GM23338 (cell line): ENCODE measurements at regions not wholly inside any gene's neighbourhood (a gene's known extent, or its start where the extent isn't known, plus 50 kb on each side); places are given as distances from the start of the nearest gene placed in this dataset.

Source experiments
- ATAC-seq: fragments of 200-7000 bp; cut with Tn5 transposase; 3 replicates; pipeline ENCODE4 v1.9.1; 2020
- DNase-seq: peaks from one replicate; pipeline ENCODE4 v3.0.0-alpha.2; 2015; ENCODE audit warnings: low spot score
- H2AFZ ChIP-seq: fragments of 200-600 bp; sonication (generic); 2 replicates; pipeline ENCODE4 v1.8.0; 2016; ENCODE audit warnings: antibody characterized with exemption, mild to moderate bottlenecking, moderate library complexity
- H3F3A ChIP-seq: fragments of 200-600 bp; sonication (generic); replicated peaks from 2 replicates; pipeline ENCODE4 v1.8.0; 2017; ENCODE audit warnings: antibody characterized with exemption, mixed run types, low read depth
- H3K27ac ChIP-seq: fragments of 200-600 bp; sonication (generic); 2 replicates; pipeline ENCODE4 v1.6.1; 2016; ENCODE audit warnings: low read depth
- H3K27me3 ChIP-seq: fragments of 200-600 bp; sonication (generic); 2 replicates; pipeline ENCODE4 v1.8.0; 2016; ENCODE audit warnings: mild to moderate bottlenecking, mixed run types, moderate library complexity; ENCODE audit not compliant: insufficient read depth
- H3K36me3 ChIP-seq: fragments of 200-600 bp; sonication (generic); 2 replicates; pipeline ENCODE4 v1.8.0; 2016; ENCODE audit warnings: mild to moderate bottlenecking; ENCODE audit not compliant: insufficient read depth
- H3K4me1 ChIP-seq: fragments of 200-600 bp; sonication (generic); 2 replicates; pipeline ENCODE4 v1.8.0; 2016; ENCODE audit warnings: mild to moderate bottlenecking, moderate library complexity; ENCODE audit not compliant: insufficient read depth
- H3K4me2 ChIP-seq: fragments of 200-600 bp; sonication (generic); 2 replicates; pipeline ENCODE4 v1.7.1; 2017; ENCODE audit warnings: mixed run types
- H3K4me3 ChIP-seq: fragments of 200-600 bp; sonication (generic); 2 replicates; pipeline ENCODE4 v1.6.1; 2016; ENCODE audit warnings: mixed run types
- H3K79me2 ChIP-seq: fragments of 200-600 bp; sonication (generic); replicated peaks from 2 replicates; pipeline ENCODE4 v1.8.0; 2017; ENCODE audit warnings: mild to moderate bottlenecking; ENCODE audit not compliant: insufficient read depth
- H3K9me2 ChIP-seq: fragments of 200-600 bp; sonication (generic); 2 replicates; pipeline ENCODE4 v1.8.0; 2017; ENCODE audit not compliant: insufficient read depth
- H4K20me1 ChIP-seq: fragments of 200-600 bp; sonication (generic); replicated peaks from 2 replicates; pipeline ENCODE4 v1.8.0; 2017; ENCODE audit warnings: mild to moderate bottlenecking; ENCODE audit not compliant: insufficient read depth
- H3K27ac Mint-ChIP-seq: 2 replicates; pipeline ENCODE4 v1.8.0; 2020; ENCODE audit warnings: inconsistent platforms, mild to moderate bottlenecking, moderate library complexity, mixed read lengths
- H3K27me3 Mint-ChIP-seq: 3 replicates; pipeline ENCODE4 v1.8.0; 2022; ENCODE audit warnings: low read depth, mild to moderate bottlenecking, moderate library complexity, mixed read lengths, inconsistent platforms; ENCODE audit not compliant: insufficient read depth, poor library complexity
- H3K36me3 Mint-ChIP-seq: 3 replicates; pipeline ENCODE4 v1.8.0; 2021; ENCODE audit warnings: low read depth, mild to moderate bottlenecking, inconsistent platforms, moderate library complexity, mixed read lengths
- H3K4me1 Mint-ChIP-seq: 3 replicates; pipeline ENCODE4 v1.8.0; 2020; ENCODE audit warnings: mild to moderate bottlenecking, inconsistent platforms, mixed read lengths
- H3K4me3 Mint-ChIP-seq: 3 replicates; pipeline ENCODE4 v1.8.0; 2021; ENCODE audit warnings: moderate library complexity, mild to moderate bottlenecking, inconsistent platforms, mixed read lengths
- H3K9me3 Mint-ChIP-seq: 3 replicates; pipeline ENCODE4 v1.8.0; 2020; ENCODE audit warnings: moderate library complexity, mild to moderate bottlenecking, inconsistent platforms, mixed read lengths
- EZH2 ChIP-seq: fragments of 200-600 bp; sonication (generic); IDR thresholded peaks from one replicate; pipeline ENCODE4 v1.8.0; 2017; ENCODE audit warnings: antibody characterized with exemption, mild to moderate bottlenecking, low read depth; ENCODE audit not compliant: unreplicated experiment
- EZH2phosphoT487 ChIP-seq: fragments of 200-600 bp; sonication (generic); IDR thresholded peaks from one replicate; pipeline ENCODE4 v1.8.1; 2018; ENCODE audit warnings: antibody characterized with exemption; ENCODE audit not compliant: unreplicated experiment
- JUNB ChIP-seq: IDR thresholded peaks from one replicate; pipeline ENCODE4 v1.6.1; 2016; ENCODE audit warnings: antibody characterized with exemption; ENCODE audit not compliant: unreplicated experiment
- NANOG ChIP-seq: IDR thresholded peaks from 2 replicates; pipeline ENCODE4 v1.6.1; 2016; ENCODE audit warnings: antibody characterized with exemption, borderline replicate concordance
- STAT1 ChIP-seq: IDR thresholded peaks from one replicate; pipeline ENCODE4 v1.6.1; 2016; ENCODE audit warnings: antibody characterized with exemption; ENCODE audit not compliant: unreplicated experiment
- ZNF114 ChIP-seq: fragments of 250-450 bp; sonication (Bioruptor Pico); IDR thresholded peaks from 2 replicates; pipeline ENCODE4 v1.5.0; 2020; ENCODE audit warnings: mild to moderate bottlenecking, moderate library complexity
- ZNF331 ChIP-seq: fragments of 250-450 bp; sonication (Bioruptor Pico); IDR thresholded peaks from 2 replicates; pipeline ENCODE4 v1.5.0; 2020; ENCODE audit warnings: low read depth, mild to moderate bottlenecking, moderate library complexity
- TF ChIP-seq, protein P1 (sequence below): IDR thresholded peaks from 2 replicates; pipeline ENCODE4 v1.6.1; 2016; ENCODE audit warnings: antibody characterized with exemption
- TF ChIP-seq, protein P2 (sequence below): fragments of 250-450 bp; sonication (Bioruptor Pico); IDR thresholded peaks from 2 replicates; pipeline ENCODE4 v1.5.0; 2020; ENCODE audit warnings: mild to moderate bottlenecking, moderate library complexity
- TF ChIP-seq, protein P3 (sequence below): IDR thresholded peaks from one replicate; pipeline ENCODE4 v1.6.1; 2018; ENCODE audit warnings: antibody characterized with exemption; ENCODE audit not compliant: unreplicated experiment
- TF ChIP-seq, protein P4 (sequence below), 2 experiments: fragments of 200-600 bp in 1 of 2; sonication (generic) in 1 of 2; conservative IDR thresholded peaks; 2 replicates each; pipeline versions ENCODE4 v1.5.1 to v1.6.1; 2016 to 2017; ENCODE audit warnings: antibody characterized with exemption in 2 of 2, low read depth in 2 of 2, mild to moderate bottlenecking in 2 of 2, moderate library complexity in 1 of 2

DNA sequence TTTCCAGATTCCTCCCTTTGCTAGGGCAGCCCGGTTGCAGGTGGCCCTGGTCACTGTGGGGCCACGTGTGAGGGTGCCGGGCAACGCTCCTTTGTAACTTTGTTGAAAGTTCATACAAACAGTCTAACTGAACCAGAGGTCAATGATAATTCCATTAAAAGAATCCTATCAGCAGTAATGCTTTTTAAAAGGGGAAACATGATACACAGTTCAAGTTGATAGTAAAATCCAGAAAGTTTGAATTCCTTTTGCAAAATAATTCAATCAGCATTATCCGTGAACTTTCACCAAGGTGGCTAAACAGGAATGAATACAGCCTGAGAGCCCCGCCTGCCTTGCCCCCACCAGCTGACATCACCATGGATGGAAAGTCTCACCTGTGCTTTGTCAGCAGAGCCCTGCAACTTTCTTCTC, 166.2 kb downstream of the ACKR3 start:
- Mint-ChIP-seq H3K27ac (no peak overlapping the region), H3K9me3 (no peaks in the 10 kb centered on the region; the same call in 2 of the 3 replicates), H3K27me3 (peaks cover 7% of the 10 kb centered on the region), H3K4me3 (no peak overlapping the region), H3K36me3 (no peaks in the 10 kb centered on the region), H3K4me1 (no peaks in the 10 kb centered on the region)
- no peak for ATAC-seq
- Histone ChIP-seq H3K9me2 (peaks cover 2% of the 10 kb centered on the region; the same call in 1 of the 2 replicates), H3K27ac (no peak overlapping the region), H3K4me1 (no peaks in the 10 kb centered on the region), H3K4me2 (no peak overlapping the region), H3K4me3 (no peak overlapping the region), H3K36me3 (no peaks in the 10 kb centered on the region), H3K27me3 (no peaks in the 10 kb centered on the region), H2AFZ (no peak overlapping the region), H3K79me2 (no peaks in the 10 kb centered on the region), H4K20me1 (no peaks in the 10 kb centered on the region), H3F3A (no peaks in the 10 kb centered on the region)
- TF ChIP-seq EZH2 (no peak), STAT1 (no peak), ZNF331 (CRISPR knock-in tag) (no peak), ZNF114 (no peak), NANOG (no peak), JUNB (no peak), EZH2phosphoT487 (no peak)
- TF ChIP-seq, protein P1, sequence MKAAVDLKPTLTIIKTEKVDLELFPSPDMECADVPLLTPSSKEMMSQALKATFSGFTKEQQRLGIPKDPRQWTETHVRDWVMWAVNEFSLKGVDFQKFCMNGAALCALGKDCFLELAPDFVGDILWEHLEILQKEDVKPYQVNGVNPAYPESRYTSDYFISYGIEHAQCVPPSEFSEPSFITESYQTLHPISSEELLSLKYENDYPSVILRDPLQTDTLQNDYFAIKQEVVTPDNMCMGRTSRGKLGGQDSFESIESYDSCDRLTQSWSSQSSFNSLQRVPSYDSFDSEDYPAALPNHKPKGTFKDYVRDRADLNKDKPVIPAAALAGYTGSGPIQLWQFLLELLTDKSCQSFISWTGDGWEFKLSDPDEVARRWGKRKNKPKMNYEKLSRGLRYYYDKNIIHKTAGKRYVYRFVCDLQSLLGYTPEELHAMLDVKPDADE, result no peak
- TF ChIP-seq, protein P2, sequence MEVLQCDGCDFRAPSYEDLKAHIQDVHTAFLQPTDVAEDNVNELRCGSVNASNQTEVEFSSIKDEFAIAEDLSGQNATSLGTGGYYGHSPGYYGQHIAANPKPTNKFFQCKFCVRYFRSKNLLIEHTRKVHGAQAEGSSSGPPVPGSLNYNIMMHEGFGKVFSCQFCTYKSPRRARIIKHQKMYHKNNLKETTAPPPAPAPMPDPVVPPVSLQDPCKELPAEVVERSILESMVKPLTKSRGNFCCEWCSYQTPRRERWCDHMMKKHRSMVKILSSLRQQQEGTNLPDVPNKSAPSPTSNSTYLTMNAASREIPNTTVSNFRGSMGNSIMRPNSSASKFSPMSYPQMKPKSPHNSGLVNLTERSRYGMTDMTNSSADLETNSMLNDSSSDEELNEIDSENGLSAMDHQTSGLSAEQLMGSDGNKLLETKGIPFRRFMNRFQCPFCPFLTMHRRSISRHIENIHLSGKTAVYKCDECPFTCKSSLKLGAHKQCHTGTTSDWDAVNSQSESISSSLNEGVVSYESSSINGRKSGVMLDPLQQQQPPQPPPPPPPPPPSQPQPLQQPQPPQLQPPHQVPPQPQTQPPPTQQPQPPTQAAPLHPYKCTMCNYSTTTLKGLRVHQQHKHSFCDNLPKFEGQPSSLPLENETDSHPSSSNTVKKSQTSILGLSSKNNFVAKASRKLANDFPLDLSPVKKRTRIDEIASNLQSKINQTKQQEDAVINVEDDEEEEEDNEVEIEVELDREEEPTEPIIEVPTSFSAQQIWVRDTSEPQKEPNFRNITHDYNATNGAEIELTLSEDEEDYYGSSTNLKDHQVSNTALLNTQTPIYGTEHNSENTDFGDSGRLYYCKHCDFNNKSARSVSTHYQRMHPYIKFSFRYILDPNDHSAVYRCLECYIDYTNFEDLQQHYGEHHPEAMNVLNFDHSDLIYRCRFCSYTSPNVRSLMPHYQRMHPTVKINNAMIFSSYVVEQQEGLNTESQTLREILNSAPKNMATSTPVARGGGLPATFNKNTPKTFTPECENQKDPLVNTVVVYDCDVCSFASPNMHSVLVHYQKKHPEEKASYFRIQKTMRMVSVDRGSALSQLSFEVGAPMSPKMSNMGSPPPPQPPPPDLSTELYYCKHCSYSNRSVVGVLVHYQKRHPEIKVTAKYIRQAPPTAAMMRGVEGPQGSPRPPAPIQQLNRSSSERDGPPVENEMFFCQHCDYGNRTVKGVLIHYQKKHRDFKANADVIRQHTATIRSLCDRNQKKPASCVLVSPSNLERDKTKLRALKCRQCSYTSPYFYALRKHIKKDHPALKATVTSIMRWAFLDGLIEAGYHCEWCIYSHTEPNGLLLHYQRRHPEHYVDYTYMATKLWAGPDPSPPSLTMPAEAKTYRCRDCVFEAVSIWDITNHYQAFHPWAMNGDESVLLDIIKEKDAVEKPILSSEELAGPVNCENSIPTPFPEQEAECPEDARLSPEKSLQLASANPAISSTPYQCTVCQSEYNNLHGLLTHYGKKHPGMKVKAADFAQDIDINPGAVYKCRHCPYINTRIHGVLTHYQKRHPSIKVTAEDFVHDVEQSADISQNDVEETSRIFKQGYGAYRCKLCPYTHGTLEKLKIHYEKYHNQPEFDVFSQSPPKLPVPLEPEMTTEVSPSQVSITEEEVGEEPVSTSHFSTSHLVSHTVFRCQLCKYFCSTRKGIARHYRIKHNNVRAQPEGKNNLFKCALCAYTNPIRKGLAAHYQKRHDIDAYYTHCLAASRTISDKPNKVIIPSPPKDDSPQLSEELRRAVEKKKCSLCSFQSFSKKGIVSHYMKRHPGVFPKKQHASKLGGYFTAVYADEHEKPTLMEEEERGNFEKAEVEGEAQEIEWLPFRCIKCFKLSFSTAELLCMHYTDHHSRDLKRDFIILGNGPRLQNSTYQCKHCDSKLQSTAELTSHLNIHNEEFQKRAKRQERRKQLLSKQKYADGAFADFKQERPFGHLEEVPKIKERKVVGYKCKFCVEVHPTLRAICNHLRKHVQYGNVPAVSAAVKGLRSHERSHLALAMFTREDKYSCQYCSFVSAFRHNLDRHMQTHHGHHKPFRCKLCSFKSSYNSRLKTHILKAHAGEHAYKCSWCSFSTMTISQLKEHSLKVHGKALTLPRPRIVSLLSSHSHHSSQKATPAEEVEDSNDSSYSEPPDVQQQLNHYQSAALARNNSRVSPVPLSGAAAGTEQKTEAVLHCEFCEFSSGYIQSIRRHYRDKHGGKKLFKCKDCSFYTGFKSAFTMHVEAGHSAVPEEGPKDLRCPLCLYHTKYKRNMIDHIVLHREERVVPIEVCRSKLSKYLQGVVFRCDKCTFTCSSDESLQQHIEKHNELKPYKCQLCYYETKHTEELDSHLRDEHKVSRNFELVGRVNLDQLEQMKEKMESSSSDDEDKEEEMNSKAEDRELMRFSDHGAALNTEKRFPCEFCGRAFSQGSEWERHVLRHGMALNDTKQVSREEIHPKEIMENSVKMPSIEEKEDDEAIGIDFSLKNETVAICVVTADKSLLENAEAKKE, result no peak
- TF ChIP-seq, protein P3, sequence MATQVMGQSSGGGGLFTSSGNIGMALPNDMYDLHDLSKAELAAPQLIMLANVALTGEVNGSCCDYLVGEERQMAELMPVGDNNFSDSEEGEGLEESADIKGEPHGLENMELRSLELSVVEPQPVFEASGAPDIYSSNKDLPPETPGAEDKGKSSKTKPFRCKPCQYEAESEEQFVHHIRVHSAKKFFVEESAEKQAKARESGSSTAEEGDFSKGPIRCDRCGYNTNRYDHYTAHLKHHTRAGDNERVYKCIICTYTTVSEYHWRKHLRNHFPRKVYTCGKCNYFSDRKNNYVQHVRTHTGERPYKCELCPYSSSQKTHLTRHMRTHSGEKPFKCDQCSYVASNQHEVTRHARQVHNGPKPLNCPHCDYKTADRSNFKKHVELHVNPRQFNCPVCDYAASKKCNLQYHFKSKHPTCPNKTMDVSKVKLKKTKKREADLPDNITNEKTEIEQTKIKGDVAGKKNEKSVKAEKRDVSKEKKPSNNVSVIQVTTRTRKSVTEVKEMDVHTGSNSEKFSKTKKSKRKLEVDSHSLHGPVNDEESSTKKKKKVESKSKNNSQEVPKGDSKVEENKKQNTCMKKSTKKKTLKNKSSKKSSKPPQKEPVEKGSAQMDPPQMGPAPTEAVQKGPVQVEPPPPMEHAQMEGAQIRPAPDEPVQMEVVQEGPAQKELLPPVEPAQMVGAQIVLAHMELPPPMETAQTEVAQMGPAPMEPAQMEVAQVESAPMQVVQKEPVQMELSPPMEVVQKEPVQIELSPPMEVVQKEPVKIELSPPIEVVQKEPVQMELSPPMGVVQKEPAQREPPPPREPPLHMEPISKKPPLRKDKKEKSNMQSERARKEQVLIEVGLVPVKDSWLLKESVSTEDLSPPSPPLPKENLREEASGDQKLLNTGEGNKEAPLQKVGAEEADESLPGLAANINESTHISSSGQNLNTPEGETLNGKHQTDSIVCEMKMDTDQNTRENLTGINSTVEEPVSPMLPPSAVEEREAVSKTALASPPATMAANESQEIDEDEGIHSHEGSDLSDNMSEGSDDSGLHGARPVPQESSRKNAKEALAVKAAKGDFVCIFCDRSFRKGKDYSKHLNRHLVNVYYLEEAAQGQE, result no peak
- TF ChIP-seq, protein P4, sequence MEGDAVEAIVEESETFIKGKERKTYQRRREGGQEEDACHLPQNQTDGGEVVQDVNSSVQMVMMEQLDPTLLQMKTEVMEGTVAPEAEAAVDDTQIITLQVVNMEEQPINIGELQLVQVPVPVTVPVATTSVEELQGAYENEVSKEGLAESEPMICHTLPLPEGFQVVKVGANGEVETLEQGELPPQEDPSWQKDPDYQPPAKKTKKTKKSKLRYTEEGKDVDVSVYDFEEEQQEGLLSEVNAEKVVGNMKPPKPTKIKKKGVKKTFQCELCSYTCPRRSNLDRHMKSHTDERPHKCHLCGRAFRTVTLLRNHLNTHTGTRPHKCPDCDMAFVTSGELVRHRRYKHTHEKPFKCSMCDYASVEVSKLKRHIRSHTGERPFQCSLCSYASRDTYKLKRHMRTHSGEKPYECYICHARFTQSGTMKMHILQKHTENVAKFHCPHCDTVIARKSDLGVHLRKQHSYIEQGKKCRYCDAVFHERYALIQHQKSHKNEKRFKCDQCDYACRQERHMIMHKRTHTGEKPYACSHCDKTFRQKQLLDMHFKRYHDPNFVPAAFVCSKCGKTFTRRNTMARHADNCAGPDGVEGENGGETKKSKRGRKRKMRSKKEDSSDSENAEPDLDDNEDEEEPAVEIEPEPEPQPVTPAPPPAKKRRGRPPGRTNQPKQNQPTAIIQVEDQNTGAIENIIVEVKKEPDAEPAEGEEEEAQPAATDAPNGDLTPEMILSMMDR (conservative IDR thresholded peaks at IDR 0.05; ENCODE audit: low read depth in 2 of 2), result no peak
- no peak for DNase-seq
